Astrocyte of the cerebellum (primary cell): ENCODE measurements at regions not wholly inside any gene's neighbourhood (a gene's known extent, or its start where the extent isn't known, plus 50 kb on each side); places are given as distances from the start of the nearest gene placed in this dataset.
"Not testable (repeated sequence)": the region's sequence is repeated elsewhere in the genome, so short reads cannot be mapped to it uniquely, and the experiment has no call there.

ENCODE experiments used
- DNase-seq: peaks from one replicate; pipeline ENCODE4 v3.0.0-alpha.2; 2011; ENCODE audit warnings: low read depth
- H3K4me3 ChIP-seq: 2 replicates; pipeline ENCODE4 v1.5.1; 2011; ENCODE audit warnings: mild to moderate bottlenecking, low read depth, low read length, moderate library complexity
- in situ Hi-C: cut with HindIII; loops from 2 replicates; pipeline ENCODE4 v1.10.0; 2017; ENCODE audit warnings: low sequenced_read_pairs
- TF ChIP-seq, protein P1 (sequence below): IDR thresholded peaks from 2 replicates; pipeline ENCODE4 v1.5.1; 2012; ENCODE audit warnings: low read length, low read depth, moderate library complexity, mild to moderate bottlenecking; ENCODE audit errors: missing control alignments

DNA sequence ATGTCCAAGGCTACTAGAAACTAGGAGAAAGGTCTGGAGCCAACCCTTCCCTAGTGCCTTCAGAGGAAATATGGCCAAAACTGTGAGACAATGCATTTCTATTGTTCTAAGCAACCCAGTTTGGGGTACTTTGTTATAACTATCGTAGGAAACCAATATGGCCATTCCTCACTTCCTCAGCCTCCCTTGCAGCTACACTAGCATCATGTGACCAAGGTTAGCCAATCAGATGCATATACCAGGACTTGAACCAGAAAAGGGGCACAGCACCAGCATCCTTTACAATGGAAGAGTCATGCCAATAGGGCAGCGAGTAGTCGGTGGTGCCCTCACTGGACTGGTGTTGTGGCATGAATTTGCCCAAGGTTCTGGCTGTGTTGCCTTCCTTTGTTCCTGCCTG lies 464.0 kb downstream of the TMEM114 start:
- no peak overlapping the region for H3K4me3 ChIP-seq
- TF ChIP-seq, protein P1, sequence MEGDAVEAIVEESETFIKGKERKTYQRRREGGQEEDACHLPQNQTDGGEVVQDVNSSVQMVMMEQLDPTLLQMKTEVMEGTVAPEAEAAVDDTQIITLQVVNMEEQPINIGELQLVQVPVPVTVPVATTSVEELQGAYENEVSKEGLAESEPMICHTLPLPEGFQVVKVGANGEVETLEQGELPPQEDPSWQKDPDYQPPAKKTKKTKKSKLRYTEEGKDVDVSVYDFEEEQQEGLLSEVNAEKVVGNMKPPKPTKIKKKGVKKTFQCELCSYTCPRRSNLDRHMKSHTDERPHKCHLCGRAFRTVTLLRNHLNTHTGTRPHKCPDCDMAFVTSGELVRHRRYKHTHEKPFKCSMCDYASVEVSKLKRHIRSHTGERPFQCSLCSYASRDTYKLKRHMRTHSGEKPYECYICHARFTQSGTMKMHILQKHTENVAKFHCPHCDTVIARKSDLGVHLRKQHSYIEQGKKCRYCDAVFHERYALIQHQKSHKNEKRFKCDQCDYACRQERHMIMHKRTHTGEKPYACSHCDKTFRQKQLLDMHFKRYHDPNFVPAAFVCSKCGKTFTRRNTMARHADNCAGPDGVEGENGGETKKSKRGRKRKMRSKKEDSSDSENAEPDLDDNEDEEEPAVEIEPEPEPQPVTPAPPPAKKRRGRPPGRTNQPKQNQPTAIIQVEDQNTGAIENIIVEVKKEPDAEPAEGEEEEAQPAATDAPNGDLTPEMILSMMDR: no peak
- DNase-seq: no peak
- in situ Hi-C loops: no loop called here

GRCh38 chr16:8120001-8120400 lies 470.3 kb downstream of the TMEM114 start:
- no peak for DNase-seq
- in situ Hi-C loops: no loop called here
- TF ChIP-seq, protein P1: no peak
- no peak overlapping the region for H3K4me3 ChIP-seq

DNA sequence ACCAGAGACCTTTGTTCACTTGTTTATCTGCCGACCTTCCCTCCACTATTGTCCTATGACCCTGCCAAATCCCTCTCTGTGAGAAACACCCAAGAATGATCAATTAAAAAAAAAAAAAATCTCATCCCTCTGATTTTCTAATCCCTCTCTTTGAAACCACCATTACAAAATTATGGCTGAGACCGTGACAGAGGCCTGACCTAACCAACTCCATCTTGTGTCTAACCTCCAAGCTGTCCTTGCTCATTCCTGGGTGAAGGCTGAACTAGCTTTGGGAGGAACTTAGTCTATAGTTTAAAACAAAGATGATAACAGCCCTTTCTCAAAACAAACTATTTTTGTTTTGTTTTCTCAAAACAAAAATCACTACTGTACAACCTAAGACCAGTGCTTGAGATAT lies 474.5 kb downstream of the TMEM114 start:
- no peak overlapping the region for H3K4me3 ChIP-seq
- DNase-seq: no peak
- in situ Hi-C loops: no loop called here
- TF ChIP-seq, protein P1: no peak

DNA sequence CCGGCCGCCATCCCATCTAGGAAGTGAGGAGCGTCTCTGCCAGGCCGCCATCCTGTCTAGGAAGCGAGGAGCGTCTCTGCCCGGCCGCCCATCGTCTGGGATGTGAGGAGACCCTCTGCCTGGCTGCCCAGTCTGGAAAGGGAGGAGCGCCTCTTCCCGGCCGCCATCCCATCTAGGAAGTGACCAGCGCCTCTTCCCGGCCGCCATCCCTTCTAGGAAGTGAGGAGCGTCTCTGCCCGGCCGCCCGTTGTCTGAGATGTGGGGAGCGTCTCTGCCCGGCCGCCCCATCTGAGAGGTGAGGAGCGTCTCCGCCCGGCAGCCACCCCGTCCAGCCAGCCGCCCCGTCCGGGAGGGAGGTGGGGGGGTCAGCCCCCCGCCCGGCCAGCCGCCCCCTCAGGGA lies 475.4 kb downstream of the TMEM114 start:
- DNase-seq, H3K4me3 ChIP-seq, in situ Hi-C loops: not testable (repeated sequence)

DNA sequence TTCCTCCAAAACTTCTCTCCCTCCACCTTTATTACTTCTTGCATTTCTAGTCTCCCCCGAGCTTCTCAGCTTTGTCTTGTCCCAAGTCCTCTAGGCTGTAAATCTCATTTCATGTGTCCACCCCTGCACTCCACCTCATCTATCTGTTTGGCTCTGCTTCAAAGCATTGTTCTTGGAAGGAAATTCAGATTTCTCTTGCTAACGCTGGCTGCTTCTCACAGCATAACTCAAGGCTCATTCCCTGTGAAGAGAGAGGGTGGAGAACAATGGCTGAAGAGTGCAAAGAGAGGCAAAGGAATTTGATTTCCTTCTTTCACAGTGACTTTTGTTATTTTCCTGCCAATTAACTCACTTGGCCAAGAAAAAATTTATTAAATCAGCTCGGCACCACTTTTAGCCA lies 476.5 kb downstream of the TMEM114 start:
- DNase-seq: no peak
- in situ Hi-C loops: no loop called here
- TF ChIP-seq, protein P1: no peak
- H3K4me3 ChIP-seq: no peak overlapping the region

DNA sequence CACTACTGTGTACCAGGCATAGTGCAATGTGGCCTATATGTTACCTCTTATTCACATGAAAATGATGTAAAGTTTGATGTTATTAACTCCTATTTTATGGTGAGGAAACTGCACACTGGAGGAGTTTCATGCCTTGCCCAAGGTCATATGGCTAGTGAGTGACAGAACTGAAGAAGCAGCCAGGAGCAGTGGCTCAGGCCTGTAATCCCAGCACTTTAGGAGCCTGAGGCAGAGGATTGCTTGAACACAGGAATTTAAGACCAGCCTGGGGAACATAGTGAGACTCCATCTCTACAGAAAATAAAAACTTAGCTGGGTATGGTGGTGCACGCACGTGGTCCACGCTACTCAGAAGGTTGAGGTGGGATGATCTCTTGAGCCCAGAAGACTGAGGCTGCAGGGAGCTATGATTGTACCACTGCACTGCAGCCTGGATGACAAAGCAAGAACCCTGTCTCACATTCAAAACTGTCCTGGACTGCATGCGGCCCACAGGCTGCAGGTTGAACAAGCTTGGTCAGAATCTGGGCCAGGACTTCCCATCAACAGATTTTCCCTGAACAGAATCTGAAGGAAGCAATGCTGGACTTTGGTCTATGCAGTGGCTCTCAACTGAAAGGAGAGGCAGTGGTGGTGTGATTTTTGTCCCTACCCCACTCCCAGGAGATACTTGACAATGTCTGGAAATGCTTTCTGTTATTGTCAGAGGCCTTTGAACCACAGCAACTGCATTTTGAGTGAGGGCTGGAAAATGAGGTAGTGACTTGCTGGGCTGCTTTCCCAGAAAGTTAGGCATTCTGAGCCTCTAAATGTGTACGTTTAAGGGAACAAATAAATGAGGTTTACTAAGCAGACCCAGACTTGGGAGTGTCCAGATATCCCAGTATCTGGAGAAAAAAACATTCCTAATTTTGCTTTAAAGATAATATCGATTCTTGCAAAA lies 479.5 kb downstream of the TMEM114 start:
- DNase-seq: no peak
- in situ Hi-C loops: no loop called here
- H3K4me3 ChIP-seq: no peak overlapping the region
- TF ChIP-seq, protein P1: no peak
